ENCODE measurements at regions not wholly inside any gene's neighbourhood (a gene's known extent, or its start where the extent isn't known, plus 50 kb on each side); places are given as distances from the start of the nearest gene placed in this dataset.

DNA sequence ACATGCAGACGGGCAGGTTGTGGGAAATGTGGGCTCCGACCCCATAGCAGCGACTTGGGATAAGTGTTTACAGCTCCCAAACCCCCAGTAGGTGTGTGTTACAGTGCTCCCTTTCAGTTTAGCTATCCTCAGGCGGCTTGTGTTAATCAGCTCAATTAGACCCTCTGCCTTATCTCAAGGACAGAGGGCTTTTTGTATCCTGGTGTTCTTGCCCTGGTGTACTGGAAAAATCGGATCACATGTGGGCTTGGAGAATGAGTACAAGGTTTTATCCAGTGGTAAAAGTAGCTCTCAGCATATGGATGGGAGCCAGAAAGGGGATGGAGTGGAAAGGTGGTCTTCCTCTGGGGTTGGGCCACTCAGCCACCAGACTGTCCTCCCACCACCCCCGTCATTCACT, 264.7 kb upstream of the SYT4 start:
- H3K9ac ChIP-seq (ENCODE audit: low read depth in 1 of 3, low read length in 3 of 3) = no peak overlapping the region
- no peaks in the 10 kb centered on the region for H3K4me1 ChIP-seq (ENCODE audit: control insufficient read depth in 3 of 3, insufficient read depth in 3 of 3, low read length in 3 of 3)
- H3K36me3 ChIP-seq (ENCODE audit: control insufficient read depth in 3 of 3, insufficient read depth in 3 of 3, low read length in 3 of 3) = no peaks in the 10 kb centered on the region
- no peaks in the 10 kb centered on the region for H3K27me3 ChIP-seq (ENCODE audit: control insufficient read depth in 3 of 3, insufficient read depth in 3 of 3, low read length in 3 of 3)
- no peaks in the 10 kb centered on the region for H3K9me3 ChIP-seq (ENCODE audit: control insufficient read depth in 3 of 3, low read length in 3 of 3)
- no peak overlapping the region for H3K4me3 ChIP-seq (ENCODE audit: low read length in 3 of 3)
- no peak overlapping the region for H3K27ac ChIP-seq (ENCODE audit: low read depth, low read length)

DNA sequence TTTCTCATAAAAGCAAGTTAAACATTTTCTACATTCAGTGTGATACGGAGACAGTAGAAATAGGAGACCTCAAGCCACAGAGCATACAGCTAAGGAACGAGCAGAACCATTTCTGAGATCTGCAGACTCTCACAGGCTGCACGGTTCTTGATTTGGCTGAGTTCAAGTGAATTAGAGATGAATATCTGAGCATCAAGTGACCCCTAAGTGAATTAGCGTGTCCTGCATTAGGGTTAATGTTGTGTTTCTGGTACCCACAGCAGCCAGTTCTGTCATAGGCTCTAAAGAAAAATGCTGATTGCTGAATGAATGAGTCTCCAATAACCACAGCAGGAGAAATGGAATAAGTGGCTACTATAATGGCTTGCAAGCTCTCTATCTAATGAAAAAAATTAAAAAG, 265.9 kb upstream of the SYT4 start:
- no peaks in the 10 kb centered on the region for H3K4me1 ChIP-seq (ENCODE audit: control insufficient read depth in 3 of 3, insufficient read depth in 3 of 3, low read length in 3 of 3)
- H3K9me3 ChIP-seq (ENCODE audit: control insufficient read depth in 3 of 3, low read length in 3 of 3) = no peaks in the 10 kb centered on the region
- no peak overlapping the region for H3K4me3 ChIP-seq (ENCODE audit: low read length in 3 of 3)
- H3K9ac ChIP-seq (ENCODE audit: low read depth in 1 of 3, low read length in 3 of 3) = no peak overlapping the region
- H3K36me3 ChIP-seq (ENCODE audit: control insufficient read depth in 3 of 3, insufficient read depth in 3 of 3, low read length in 3 of 3) = no peaks in the 10 kb centered on the region
- no peaks in the 10 kb centered on the region for H3K27me3 ChIP-seq (ENCODE audit: control insufficient read depth in 3 of 3, insufficient read depth in 3 of 3, low read length in 3 of 3)
- H3K27ac ChIP-seq (ENCODE audit: low read depth, low read length) = no peak overlapping the region

DNA sequence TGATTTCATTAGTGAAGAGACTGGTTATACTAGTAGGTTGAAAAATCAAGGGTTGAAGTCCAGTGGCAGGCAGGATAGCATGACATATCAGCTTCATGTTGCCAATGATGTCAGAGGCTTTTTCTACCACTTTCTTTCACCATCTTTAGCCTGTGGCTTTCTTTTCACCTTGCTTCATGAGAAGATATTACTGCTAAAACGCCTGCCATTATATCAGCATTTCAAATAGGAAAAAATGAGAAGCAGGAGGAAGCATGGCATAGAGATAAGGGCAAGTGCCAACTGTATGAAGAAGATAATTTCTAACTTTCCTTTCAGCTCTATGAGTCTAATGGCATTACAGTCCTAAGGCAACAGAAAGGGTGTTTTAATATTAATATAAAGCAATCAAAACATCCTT, 270.2 kb upstream of the SYT4 start:
- H3K9ac ChIP-seq (ENCODE audit: low read depth in 1 of 3, low read length in 3 of 3) = no peak overlapping the region
- no peak overlapping the region for H3K4me3 ChIP-seq (ENCODE audit: low read length in 3 of 3)
- no peaks in the 10 kb centered on the region for H3K27me3 ChIP-seq (ENCODE audit: control insufficient read depth in 3 of 3, insufficient read depth in 3 of 3, low read length in 3 of 3)
- no peaks in the 10 kb centered on the region for H3K9me3 ChIP-seq (ENCODE audit: control insufficient read depth in 3 of 3, low read length in 3 of 3)
- H3K4me1 ChIP-seq (ENCODE audit: control insufficient read depth in 3 of 3, insufficient read depth in 3 of 3, low read length in 3 of 3) = no peaks in the 10 kb centered on the region
- no peaks in the 10 kb centered on the region for H3K36me3 ChIP-seq (ENCODE audit: control insufficient read depth in 3 of 3, insufficient read depth in 3 of 3, low read length in 3 of 3)
- H3K27ac ChIP-seq (ENCODE audit: low read depth, low read length) = no peak overlapping the region

DNA sequence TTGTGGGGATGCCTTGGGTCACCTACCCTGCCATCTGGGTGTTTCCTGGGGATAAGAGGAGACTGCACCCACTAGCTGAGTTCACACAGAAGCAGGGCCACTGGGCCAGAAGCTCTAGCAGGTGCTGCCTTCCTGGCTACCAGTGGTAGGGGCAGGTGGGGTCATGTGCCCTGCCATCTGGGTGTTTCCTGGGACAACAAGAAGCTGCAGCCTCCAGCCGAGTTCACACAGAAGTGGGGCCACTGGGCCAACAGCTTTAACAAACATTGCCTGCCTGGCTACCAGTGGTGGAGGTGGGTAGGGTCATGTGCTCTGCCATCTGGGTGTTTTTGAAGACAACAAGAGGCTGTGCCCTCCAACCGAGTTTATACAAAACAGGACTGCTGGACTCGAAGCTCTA, 282.2 kb upstream of the SYT4 start:
- Histone ChIP-seq H3K27ac (ENCODE audit: low read depth, low read length) (no peak overlapping the region), H3K4me1 (ENCODE audit: control insufficient read depth in 3 of 3, insufficient read depth in 3 of 3, low read length in 3 of 3) (no peaks in the 10 kb centered on the region), H3K27me3 (ENCODE audit: control insufficient read depth in 3 of 3, insufficient read depth in 3 of 3, low read length in 3 of 3) (peaks cover 0 to 5% (median 0%) of the 10 kb centered on the region in 3 donors), H3K4me3 (ENCODE audit: low read length in 3 of 3) (no peak overlapping the region), H3K9ac (ENCODE audit: low read depth in 1 of 3, low read length in 3 of 3) (no peak overlapping the region), H3K9me3 (ENCODE audit: control insufficient read depth in 3 of 3, low read length in 3 of 3) (no peaks in the 10 kb centered on the region), H3K36me3 (ENCODE audit: control insufficient read depth in 3 of 3, insufficient read depth in 3 of 3, low read length in 3 of 3) (no peaks in the 10 kb centered on the region)

DNA sequence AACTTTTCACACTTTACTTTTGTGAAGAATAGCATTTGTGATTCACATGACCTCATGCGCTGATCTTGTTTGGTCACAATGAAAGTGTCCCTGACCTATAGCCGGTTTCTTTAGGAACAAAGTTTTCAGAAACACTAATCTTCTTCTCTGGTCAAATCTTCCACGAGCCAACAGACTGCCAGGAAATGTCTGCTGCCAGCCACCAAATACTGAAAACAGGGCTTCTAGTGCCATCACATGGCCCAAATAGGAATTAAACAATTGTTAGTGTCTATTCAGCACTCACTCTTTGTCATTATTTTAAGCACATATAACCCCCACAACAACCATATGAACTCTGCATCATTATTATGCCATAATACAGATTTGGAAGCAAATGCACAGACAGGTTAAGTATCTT, 286.5 kb upstream of the SYT4 start:
- peaks cover 0 to 5% (median 0%) of the 10 kb centered on the region in 3 donors for H3K27me3 ChIP-seq (ENCODE audit: control insufficient read depth in 3 of 3, insufficient read depth in 3 of 3, low read length in 3 of 3)
- H3K9ac ChIP-seq (ENCODE audit: low read depth in 1 of 3, low read length in 3 of 3) = no peak overlapping the region
- H3K4me1 ChIP-seq (ENCODE audit: control insufficient read depth in 3 of 3, insufficient read depth in 3 of 3, low read length in 3 of 3) = no peaks in the 10 kb centered on the region
- no peak overlapping the region for H3K27ac ChIP-seq (ENCODE audit: low read depth, low read length)
- H3K9me3 ChIP-seq (ENCODE audit: control insufficient read depth in 3 of 3, low read length in 3 of 3) = no peaks in the 10 kb centered on the region
- H3K36me3 ChIP-seq (ENCODE audit: control insufficient read depth in 3 of 3, insufficient read depth in 3 of 3, low read length in 3 of 3) = no peaks in the 10 kb centered on the region
- no peak overlapping the region for H3K4me3 ChIP-seq (ENCODE audit: low read length in 3 of 3)

DNA sequence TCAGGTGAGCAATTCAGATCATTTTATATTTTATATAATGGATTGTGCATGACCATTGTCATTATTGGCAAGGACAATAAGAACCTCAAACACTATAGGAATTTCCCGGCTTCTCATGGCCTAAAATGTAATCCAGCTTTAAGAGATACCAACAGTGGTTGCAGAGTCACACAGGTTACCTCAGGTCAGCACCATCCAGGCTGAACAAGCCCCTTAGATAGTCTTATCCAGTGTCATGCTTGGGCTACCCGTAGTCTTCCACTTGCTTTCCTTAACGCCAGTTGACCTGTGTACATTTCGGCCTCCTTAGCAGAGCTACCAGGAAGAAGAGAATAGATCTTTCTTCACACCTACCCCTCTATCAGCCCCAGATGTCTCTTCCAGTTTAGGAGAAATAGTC, 293.3 kb upstream of the SYT4 start:
- no peak overlapping the region for H3K4me3 ChIP-seq (ENCODE audit: low read length in 3 of 3)
- H3K9ac ChIP-seq (ENCODE audit: low read depth in 1 of 3, low read length in 3 of 3) = no peak overlapping the region
- H3K27ac ChIP-seq (ENCODE audit: low read depth, low read length) = no peak overlapping the region
- H3K27me3 ChIP-seq (ENCODE audit: control insufficient read depth in 3 of 3, insufficient read depth in 3 of 3, low read length in 3 of 3) = no peaks in the 10 kb centered on the region
- H3K36me3 ChIP-seq (ENCODE audit: control insufficient read depth in 3 of 3, insufficient read depth in 3 of 3, low read length in 3 of 3) = no peaks in the 10 kb centered on the region
- no peaks in the 10 kb centered on the region for H3K9me3 ChIP-seq (ENCODE audit: control insufficient read depth in 3 of 3, low read length in 3 of 3)
- no peaks in the 10 kb centered on the region for H3K4me1 ChIP-seq (ENCODE audit: control insufficient read depth in 3 of 3, insufficient read depth in 3 of 3, low read length in 3 of 3)

DNA sequence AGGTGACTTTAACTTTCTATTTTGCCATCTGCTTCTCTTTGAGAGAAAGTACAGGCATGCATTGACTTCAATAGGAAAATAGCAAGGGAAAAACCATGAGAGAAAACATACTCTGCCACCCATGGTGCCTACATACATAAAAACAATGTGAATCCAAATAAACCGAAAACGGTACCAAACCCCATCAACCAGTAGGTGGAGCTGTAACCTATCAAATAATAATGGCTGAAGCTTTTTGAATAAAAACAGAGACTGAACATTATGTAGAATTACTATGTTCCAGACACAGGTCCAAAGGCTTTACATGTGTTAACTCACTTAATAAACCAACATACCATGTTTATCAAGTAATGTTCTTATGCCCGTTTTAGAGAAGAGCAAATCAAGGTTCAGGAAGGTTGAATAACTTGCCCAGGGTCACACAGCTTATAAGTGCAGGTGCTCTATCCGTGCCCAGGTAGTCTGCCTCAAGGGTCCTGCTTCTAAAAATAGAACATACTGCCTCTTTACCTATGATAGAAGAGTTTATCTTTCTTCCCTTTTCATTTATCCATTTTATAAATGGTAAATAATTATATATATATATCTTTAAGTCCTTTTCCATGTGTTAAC, 293.9 kb upstream of the SYT4 start:
- no peaks in the 10 kb centered on the region for H3K4me1 ChIP-seq (ENCODE audit: control insufficient read depth in 3 of 3, insufficient read depth in 3 of 3, low read length in 3 of 3)
- no peaks in the 10 kb centered on the region for H3K9me3 ChIP-seq (ENCODE audit: control insufficient read depth in 3 of 3, low read length in 3 of 3)
- H3K9ac ChIP-seq (ENCODE audit: low read depth in 1 of 3, low read length in 3 of 3) = no peak overlapping the region
- no peaks in the 10 kb centered on the region for H3K36me3 ChIP-seq (ENCODE audit: control insufficient read depth in 3 of 3, insufficient read depth in 3 of 3, low read length in 3 of 3)
- H3K27me3 ChIP-seq (ENCODE audit: control insufficient read depth in 3 of 3, insufficient read depth in 3 of 3, low read length in 3 of 3) = no peaks in the 10 kb centered on the region
- no peak overlapping the region for H3K27ac ChIP-seq (ENCODE audit: low read depth, low read length)
- no peak overlapping the region for H3K4me3 ChIP-seq (ENCODE audit: low read length in 3 of 3)

DNA sequence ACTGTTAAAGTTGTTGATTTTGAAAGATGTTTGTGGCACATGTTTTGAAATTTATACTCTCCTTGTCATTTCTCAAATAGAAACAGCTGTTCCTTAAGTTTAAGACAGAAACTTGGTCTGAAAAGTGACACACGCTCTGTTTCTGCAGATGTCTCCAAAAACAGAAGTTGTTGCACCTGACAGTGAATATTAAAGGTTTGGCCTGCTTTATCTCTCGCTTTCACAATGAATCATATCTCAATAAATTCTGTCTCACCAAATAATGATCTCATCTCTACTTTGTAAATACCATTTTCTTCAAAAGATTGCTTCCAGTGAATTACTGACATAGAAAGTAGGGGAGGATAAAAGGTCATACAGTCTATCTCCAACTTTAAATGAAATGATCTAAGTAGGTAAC, 294.9 kb upstream of the SYT4 start:
- Histone ChIP-seq H3K9me3 (ENCODE audit: control insufficient read depth in 3 of 3, low read length in 3 of 3) (no peaks in the 10 kb centered on the region), H3K36me3 (ENCODE audit: control insufficient read depth in 3 of 3, insufficient read depth in 3 of 3, low read length in 3 of 3) (no peaks in the 10 kb centered on the region), H3K27me3 (ENCODE audit: control insufficient read depth in 3 of 3, insufficient read depth in 3 of 3, low read length in 3 of 3) (no peaks in the 10 kb centered on the region), H3K4me1 (ENCODE audit: control insufficient read depth in 3 of 3, insufficient read depth in 3 of 3, low read length in 3 of 3) (no peaks in the 10 kb centered on the region), H3K27ac (ENCODE audit: low read depth, low read length) (no peak overlapping the region), H3K9ac (ENCODE audit: low read depth in 1 of 3, low read length in 3 of 3) (no peak overlapping the region), H3K4me3 (ENCODE audit: low read length in 3 of 3) (no peak overlapping the region)

DNA sequence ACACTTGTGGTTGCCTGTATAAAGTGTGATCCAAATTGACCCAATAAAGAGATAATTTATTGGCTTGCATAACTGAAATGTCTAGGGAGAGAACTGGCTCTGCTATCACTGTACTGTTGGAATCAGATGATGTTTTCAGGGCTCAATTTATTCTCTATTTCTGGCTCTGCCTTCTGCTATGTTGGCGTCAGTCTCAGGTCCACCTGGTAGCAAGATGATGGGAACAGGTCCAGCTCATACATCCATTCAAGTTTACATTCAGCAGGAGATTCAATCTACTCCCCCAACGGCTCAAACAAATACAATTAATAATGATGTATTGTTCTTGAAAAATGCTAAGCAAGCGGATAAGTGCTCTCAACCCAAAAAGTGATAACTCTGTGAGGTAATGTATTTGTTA, 297.7 kb upstream of the SYT4 start:
- Histone ChIP-seq H3K4me3 (ENCODE audit: low read length in 3 of 3) (no peak overlapping the region), H3K9ac (ENCODE audit: low read depth in 1 of 3, low read length in 3 of 3) (no peak overlapping the region), H3K4me1 (ENCODE audit: control insufficient read depth in 3 of 3, insufficient read depth in 3 of 3, low read length in 3 of 3) (no peaks in the 10 kb centered on the region), H3K36me3 (ENCODE audit: control insufficient read depth in 3 of 3, insufficient read depth in 3 of 3, low read length in 3 of 3) (no peaks in the 10 kb centered on the region), H3K27me3 (ENCODE audit: control insufficient read depth in 3 of 3, insufficient read depth in 3 of 3, low read length in 3 of 3) (no peaks in the 10 kb centered on the region), H3K9me3 (ENCODE audit: control insufficient read depth in 3 of 3, low read length in 3 of 3) (no peaks in the 10 kb centered on the region), H3K27ac (ENCODE audit: low read depth, low read length) (no peak overlapping the region)

DNA sequence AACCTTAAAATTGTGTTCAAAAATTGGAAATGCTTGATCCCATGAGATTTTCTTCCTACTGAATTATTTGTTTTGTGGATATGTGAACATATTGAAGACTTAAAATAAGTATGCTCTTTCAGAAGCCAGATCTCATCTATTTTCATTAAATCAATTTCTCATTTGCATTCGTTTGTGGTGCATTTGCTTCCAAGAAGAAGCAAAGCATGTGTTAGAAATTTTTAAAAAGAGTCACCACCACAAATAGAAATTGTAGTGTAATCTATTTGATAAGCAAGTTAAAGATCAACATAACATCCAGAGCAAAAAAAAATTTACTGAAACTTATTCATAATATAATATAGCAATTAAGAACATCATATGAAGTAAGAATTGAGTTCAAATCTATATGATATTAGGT, 300.9 kb upstream of the SYT4 start:
- H3K36me3 ChIP-seq (ENCODE audit: control insufficient read depth in 3 of 3, insufficient read depth in 3 of 3, low read length in 3 of 3) = no peaks in the 10 kb centered on the region
- H3K27ac ChIP-seq (ENCODE audit: low read depth, low read length) = no peak overlapping the region
- H3K9ac ChIP-seq (ENCODE audit: low read depth in 1 of 3, low read length in 3 of 3) = no peak overlapping the region
- no peak overlapping the region for H3K4me3 ChIP-seq (ENCODE audit: low read length in 3 of 3)
- no peaks in the 10 kb centered on the region for H3K27me3 ChIP-seq (ENCODE audit: control insufficient read depth in 3 of 3, insufficient read depth in 3 of 3, low read length in 3 of 3)
- H3K4me1 ChIP-seq (ENCODE audit: control insufficient read depth in 3 of 3, insufficient read depth in 3 of 3, low read length in 3 of 3) = no peaks in the 10 kb centered on the region
- H3K9me3 ChIP-seq (ENCODE audit: control insufficient read depth in 3 of 3, low read length in 3 of 3) = no peaks in the 10 kb centered on the region

DNA sequence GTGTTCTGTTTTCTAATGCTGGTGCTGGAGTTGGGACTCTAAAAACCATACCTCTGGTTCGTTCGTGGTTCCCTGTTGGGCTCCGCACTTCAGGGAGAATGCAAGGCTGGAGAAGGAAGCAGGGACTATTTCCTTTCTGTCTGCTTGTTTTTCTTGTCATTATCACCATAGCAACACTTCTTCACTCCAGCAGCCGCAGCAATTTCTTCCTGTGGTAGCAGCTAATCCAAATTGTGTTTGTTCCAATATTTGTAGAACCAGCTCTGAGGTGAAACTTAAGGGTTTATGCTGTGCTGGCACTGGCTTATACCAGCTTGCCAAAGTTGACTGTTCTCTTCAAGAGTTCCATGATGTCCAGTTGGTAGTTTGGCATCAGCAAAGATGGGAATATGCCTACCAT, 301.4 kb upstream of the SYT4 start:
- Histone ChIP-seq H3K9me3 (ENCODE audit: control insufficient read depth in 3 of 3, low read length in 3 of 3) (no peaks in the 10 kb centered on the region), H3K27ac (ENCODE audit: low read depth, low read length) (no peak overlapping the region)

More for the DNA sequence above, 301.4 kb upstream of the SYT4 start:
- H3K4me3 ChIP-seq (ENCODE audit: low read length in 3 of 3) = no peak overlapping the region
- H3K36me3 ChIP-seq (ENCODE audit: control insufficient read depth in 3 of 3, insufficient read depth in 3 of 3, low read length in 3 of 3) = no peaks in the 10 kb centered on the region
- no peaks in the 10 kb centered on the region for H3K27me3 ChIP-seq (ENCODE audit: control insufficient read depth in 3 of 3, insufficient read depth in 3 of 3, low read length in 3 of 3)
- H3K4me1 ChIP-seq (ENCODE audit: control insufficient read depth in 3 of 3, insufficient read depth in 3 of 3, low read length in 3 of 3) = no peaks in the 10 kb centered on the region
- H3K9ac ChIP-seq (ENCODE audit: low read depth in 1 of 3, low read length in 3 of 3) = no peak overlapping the region

Measured in skeletal muscle tissue (tissue), 3 donors.